HCT116 (cell line): ENCODE measurements at regions not wholly inside any gene's neighbourhood (a gene's known extent, or its start where the extent isn't known, plus 50 kb on each side); places are given as distances from the start of the nearest gene placed in this dataset.

Source experiments
- ATAC-seq: fragments of 200-7000 bp; cut with Tn5 transposase; 2 replicates; pipeline ENCODE4 v1.9.1; 2020; ENCODE audit warnings: mild to moderate bottlenecking, moderate library complexity
- BruUV-seq: library from RNA; stranded (reverse); fragments of 400-500 nt; replicated peaks from 2 replicates; lab custom pipeline; 2021; lab: Mats Ljungman, UMichigan
- CTCF ChIA-PET: fragments of 300-600 bp; sonication (Branson Sonifier 250); formaldehyde crosslinking; loops from one replicate; lab custom pipeline; 2021; ENCODE audit warnings: antibody characterized with exemption; lab: Charles Lee
- POLR2A ChIA-PET: fragments of 300-600, 350-600 bp; sonication (Branson Sonifier 250); formaldehyde crosslinking; loops from one replicate; lab custom pipeline; 2021; ENCODE audit warnings: antibody characterized with exemption; lab: Charles Lee
- RAD21 ChIA-PET, 2 experiments: fragments of 300-600 bp; sonication (Branson Sonifier 250); formaldehyde crosslinking; loops; one replicate each; lab custom pipeline; 2023; ENCODE audit warnings: low total read pairs in 2 of 2; ENCODE audit not compliant: uncharacterized antibody in 2 of 2, unreplicated experiment in 2 of 2, low non-redundant PET in 1 of 2; lab: Charles Lee
- DNase-seq: peaks from one replicate; pipeline ENCODE4 v3.0.0-alpha.2; 2010; ENCODE audit warnings: low read depth, low spot score
- H2AFZ ChIP-seq: fragments of 200-600 bp; shearing (Covaris generic), sonication (generic); 2 replicates; pipeline ENCODE4 v1.6.1; 2017; ENCODE audit warnings: low read depth, mixed run types, mixed read lengths, antibody characterized with exemption, low read length; ENCODE audit not compliant: poor library complexity, severe bottlenecking
- H3K27ac ChIP-seq: 2 replicates; pipeline ENCODE4 v1.5.1; 2012; ENCODE audit warnings: low read depth, low read length
- H3K27me3 ChIP-seq: fragments of 200-600 bp; sonication (generic); 2 replicates; pipeline ENCODE4 v1.6.1; 2016; ENCODE audit warnings: mixed run types, low read length, mixed read lengths; ENCODE audit not compliant: insufficient read depth
- H3K36me3 ChIP-seq, 2 experiments: fragments of 200-500 bp in 1 of 2; fragments of 200-600 bp in 1 of 2; sonication (Bioruptor generic) in 1 of 2; sonication (generic) in 1 of 2; 2 replicates each; pipeline versions ENCODE4 v1.5.1 to v1.6.1; 2014 to 2016; ENCODE audit warnings: low read length in 2 of 2, inconsistent platforms in 1 of 2, mixed read lengths in 1 of 2, mixed run types in 1 of 2; ENCODE audit not compliant: insufficient read depth in 2 of 2, control insufficient read depth in 1 of 2
- H3K4me1 ChIP-seq, 2 experiments: fragments of 200-600 bp in 1 of 2; sonication (generic) in 1 of 2; 2 replicates each; pipeline versions ENCODE4 v1.5.1 to v1.6.1; 2012 to 2017; ENCODE audit warnings: low read length in 2 of 2, inconsistent platforms in 1 of 2, mild to moderate bottlenecking in 1 of 2, mixed read lengths in 1 of 2, mixed run types in 1 of 2, moderate library complexity in 1 of 2; ENCODE audit not compliant: insufficient read depth in 2 of 2, control insufficient read depth in 1 of 2
- H3K4me2 ChIP-seq: fragments of 200-600 bp; sonication (generic); 2 replicates; pipeline ENCODE4 v1.6.1; 2017; ENCODE audit warnings: mixed run types, low read length, mixed read lengths
- H3K4me3 ChIP-seq, 2 experiments: fragments of 200-600 bp in 1 of 2; sonication (generic) in 1 of 2; replicated peaks in 1 of 2; 2 replicates each; pipeline ENCODE4 v1.5.1; 2011 to 2016; ENCODE audit warnings: low read length in 2 of 2, control low read depth in 1 of 2, low read depth in 1 of 2, mild to moderate bottlenecking in 1 of 2, mixed read lengths in 1 of 2, mixed run types in 1 of 2
- H3K79me2 ChIP-seq: fragments of 200-600 bp; sonication (generic); 2 replicates; pipeline ENCODE4 v1.6.1; 2017; ENCODE audit warnings: mild to moderate bottlenecking, mixed run types, low read length, moderate library complexity, mixed read lengths; ENCODE audit not compliant: insufficient read depth
- H3K9ac ChIP-seq: fragments of 200-600 bp; sonication (generic); 2 replicates; pipeline ENCODE4 v1.6.1; 2016; ENCODE audit warnings: low read length, mixed read lengths
- H3K9me2 ChIP-seq: fragments of 200-600 bp; sonication (generic), shearing (Covaris generic); 2 replicates; pipeline ENCODE4 v1.6.1; 2017; ENCODE audit warnings: mixed run types, mild to moderate bottlenecking, moderate library complexity; ENCODE audit not compliant: insufficient read depth
- H3K9me3 ChIP-seq, 2 experiments: fragments of 200-500 bp in 1 of 2; fragments of 200-600 bp in 1 of 2; sonication (Bioruptor generic) in 1 of 2; sonication (generic) in 1 of 2; 2 replicates each; pipeline ENCODE4 v1.6.1; 2014 to 2017; ENCODE audit warnings: low read length in 2 of 2, mixed read lengths in 2 of 2, inconsistent platforms in 1 of 2, low read depth in 1 of 2, mild to moderate bottlenecking in 1 of 2, mixed run types in 1 of 2, moderate library complexity in 1 of 2; ENCODE audit not compliant: control insufficient read depth in 1 of 2, insufficient read depth in 1 of 2
- H4K20me1 ChIP-seq: fragments of 200-600 bp; sonication (generic), shearing (Covaris generic); 2 replicates; pipeline ENCODE4 v1.6.1; 2017; ENCODE audit warnings: mixed run types, mild to moderate bottlenecking, moderate library complexity; ENCODE audit not compliant: insufficient read depth
- POLR2A ChIP-seq: IDR thresholded peaks from 2 replicates; pipeline ENCODE4 v1.7.0; 2011; ENCODE audit warnings: borderline replicate concordance; ENCODE audit not compliant: insufficient read depth, insufficient read length; ENCODE audit errors: extremely low read depth
- TCF7L2 ChIP-seq: IDR thresholded peaks from 2 replicates; pipeline ENCODE4 v1.7.0; 2011; ENCODE audit warnings: borderline replicate concordance, inconsistent platforms; ENCODE audit not compliant: insufficient read depth, insufficient read length; ENCODE audit errors: extremely low read depth
- YY1 ChIP-seq: IDR thresholded peaks from 2 replicates; pipeline ENCODE4 v1.6.1; 2011; ENCODE audit warnings: low read length, low read depth, moderate library complexity, mild to moderate bottlenecking; ENCODE audit not compliant: insufficient replicate concordance; ENCODE audit errors: extremely low read depth
- intact Hi-C: fragments of 100-400 bp; cut with micrococcal nuclease; formaldehyde crosslinking; loops from 2 replicates; pipeline ENCODE4 v1.10.0; 2022

DNA sequence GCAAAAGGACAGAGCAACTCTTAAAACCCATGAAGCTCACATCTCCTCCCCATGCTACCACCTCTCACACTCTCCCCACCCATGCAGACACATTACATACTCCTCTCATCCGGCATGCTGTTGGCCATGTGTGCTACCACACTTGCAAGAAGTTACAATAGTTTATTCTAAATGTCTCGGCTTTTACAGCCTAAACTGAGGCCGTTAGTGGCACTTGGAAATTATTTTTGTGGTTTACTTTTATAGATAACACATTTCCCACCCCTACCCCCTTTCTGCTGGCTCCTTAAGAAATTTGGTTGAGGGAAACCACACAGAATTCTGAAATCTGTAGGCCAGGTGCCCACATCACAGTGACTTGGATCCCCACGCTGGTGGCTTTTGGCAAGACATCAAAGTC is 141.1 kb upstream of the HHIP start:
- ChIA-PET RAD21 (no interaction called here), CTCF (no interaction called here), POLR2A (no interaction called here)
- DNase-seq (no peak), ATAC-seq (no peak)
- intact Hi-C loops, result no loop called here
- H3K4me3 ChIP-seq, result no peak overlapping the region
- no peak overlapping the region for H3K9ac ChIP-seq
- H3K79me2 ChIP-seq, result no peaks in the 10 kb centered on the region
- H3K27me3 ChIP-seq, result no peaks in the 10 kb centered on the region
- no peaks in the 10 kb centered on the region for H4K20me1 ChIP-seq
- BruUV-seq, result no TSS peak
- H3K4me2 ChIP-seq, result no peak overlapping the region
- H3K9me3 ChIP-seq, result no peaks in the 10 kb centered on the region
- no peak overlapping the region for H3K27ac ChIP-seq
- no peak overlapping the region for H2AFZ ChIP-seq
- no peaks in the 10 kb centered on the region for H3K36me3 ChIP-seq
- H3K9me2 ChIP-seq, result no peaks in the 10 kb centered on the region
- no peaks in the 10 kb centered on the region for H3K4me1 ChIP-seq
- TF ChIP-seq TCF7L2, result peak; percentile 46
- TF ChIP-seq YY1, result no peak

DNA sequence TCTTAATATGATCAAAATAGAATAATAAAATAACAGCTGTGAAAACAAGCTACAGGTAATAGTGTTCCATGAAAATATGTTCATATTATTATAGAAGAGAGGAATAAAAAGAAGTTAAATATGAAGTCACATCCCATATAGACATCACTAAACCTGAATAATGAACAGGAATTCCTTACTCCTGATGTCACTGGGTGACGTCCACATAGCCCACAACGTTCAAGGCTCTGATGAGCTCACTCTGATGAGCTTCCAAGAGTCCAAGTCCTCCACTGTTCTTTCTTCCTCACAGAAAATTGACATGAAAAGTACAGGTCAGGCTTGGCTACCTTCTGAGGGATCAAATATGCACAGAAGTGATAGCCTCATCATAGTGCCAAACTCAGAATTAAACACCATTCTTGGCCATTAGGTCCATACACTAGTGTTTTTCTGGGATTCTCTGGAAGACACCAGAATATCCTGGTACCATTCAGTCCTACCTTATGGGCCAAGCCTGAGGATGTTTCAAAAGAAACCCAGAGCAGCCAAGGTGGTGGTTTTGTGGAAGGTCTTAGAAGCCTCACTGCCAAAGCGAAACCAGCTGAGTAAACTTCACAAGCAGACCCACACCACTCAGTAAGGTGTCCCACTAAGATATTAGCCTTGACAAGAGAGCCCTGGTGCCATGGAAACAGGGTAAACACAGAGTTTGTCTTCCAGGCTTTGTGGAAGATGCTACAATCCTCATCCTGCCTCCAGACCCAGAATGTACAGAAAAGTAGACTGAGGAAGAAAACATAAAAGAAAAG is 138.4 kb upstream of the HHIP start:
- POLR2A ChIA-PET, result no interaction called here
- H3K4me1 ChIP-seq, result no peaks in the 10 kb centered on the region
- ATAC-seq, result no peak
- no peak for DNase-seq
- RAD21 ChIA-PET, result no interaction called here
- no peak overlapping the region for H3K4me2 ChIP-seq
- no peaks in the 10 kb centered on the region for H4K20me1 ChIP-seq
- no peaks in the 10 kb centered on the region for H3K79me2 ChIP-seq
- H3K4me3 ChIP-seq, result no peak overlapping the region
- no TSS peak for BruUV-seq
- H3K27me3 ChIP-seq, result no peaks in the 10 kb centered on the region
- H2AFZ ChIP-seq, result no peak overlapping the region
- H3K9me2 ChIP-seq, result no peaks in the 10 kb centered on the region
- H3K9ac ChIP-seq, result no peak overlapping the region
- TF ChIP-seq TCF7L2 (no peak), POLR2A (no peak)
- no peak overlapping the region for H3K27ac ChIP-seq
- no peaks in the 10 kb centered on the region for H3K36me3 ChIP-seq
- no peaks in the 10 kb centered on the region for H3K9me3 ChIP-seq
- CTCF ChIA-PET, result no interaction called here
- intact Hi-C loops, result no loop called here
